GM23338 (cell line): ENCODE measurements at regions not wholly inside any gene's neighbourhood (a gene's known extent, or its start where the extent isn't known, plus 50 kb on each side); places are given as distances from the start of the nearest gene placed in this dataset.

Source experiments
- ATAC-seq: fragments of 200-7000 bp; cut with Tn5 transposase; 3 replicates; pipeline ENCODE4 v1.9.1; 2020
- DNase-seq: peaks from one replicate; pipeline ENCODE4 v3.0.0-alpha.2; 2015; ENCODE audit warnings: low spot score
- H2AFZ ChIP-seq: fragments of 200-600 bp; sonication (generic); 2 replicates; pipeline ENCODE4 v1.8.0; 2016; ENCODE audit warnings: antibody characterized with exemption, mild to moderate bottlenecking, moderate library complexity
- H3F3A ChIP-seq: fragments of 200-600 bp; sonication (generic); replicated peaks from 2 replicates; pipeline ENCODE4 v1.8.0; 2017; ENCODE audit warnings: antibody characterized with exemption, mixed run types, low read depth
- H3K27ac ChIP-seq: fragments of 200-600 bp; sonication (generic); 2 replicates; pipeline ENCODE4 v1.6.1; 2016; ENCODE audit warnings: low read depth
- H3K27me3 ChIP-seq: fragments of 200-600 bp; sonication (generic); 2 replicates; pipeline ENCODE4 v1.8.0; 2016; ENCODE audit warnings: mild to moderate bottlenecking, mixed run types, moderate library complexity; ENCODE audit not compliant: insufficient read depth
- H3K36me3 ChIP-seq: fragments of 200-600 bp; sonication (generic); 2 replicates; pipeline ENCODE4 v1.8.0; 2016; ENCODE audit warnings: mild to moderate bottlenecking; ENCODE audit not compliant: insufficient read depth
- H3K4me1 ChIP-seq: fragments of 200-600 bp; sonication (generic); 2 replicates; pipeline ENCODE4 v1.8.0; 2016; ENCODE audit warnings: mild to moderate bottlenecking, moderate library complexity; ENCODE audit not compliant: insufficient read depth
- H3K4me2 ChIP-seq: fragments of 200-600 bp; sonication (generic); 2 replicates; pipeline ENCODE4 v1.7.1; 2017; ENCODE audit warnings: mixed run types
- H3K4me3 ChIP-seq: fragments of 200-600 bp; sonication (generic); 2 replicates; pipeline ENCODE4 v1.6.1; 2016; ENCODE audit warnings: mixed run types
- H3K79me2 ChIP-seq: fragments of 200-600 bp; sonication (generic); replicated peaks from 2 replicates; pipeline ENCODE4 v1.8.0; 2017; ENCODE audit warnings: mild to moderate bottlenecking; ENCODE audit not compliant: insufficient read depth
- H3K9me2 ChIP-seq: fragments of 200-600 bp; sonication (generic); 2 replicates; pipeline ENCODE4 v1.8.0; 2017; ENCODE audit not compliant: insufficient read depth
- H4K20me1 ChIP-seq: fragments of 200-600 bp; sonication (generic); replicated peaks from 2 replicates; pipeline ENCODE4 v1.8.0; 2017; ENCODE audit warnings: mild to moderate bottlenecking; ENCODE audit not compliant: insufficient read depth
- H3K27ac Mint-ChIP-seq: 2 replicates; pipeline ENCODE4 v1.8.0; 2020; ENCODE audit warnings: inconsistent platforms, mild to moderate bottlenecking, moderate library complexity, mixed read lengths
- H3K27me3 Mint-ChIP-seq: 3 replicates; pipeline ENCODE4 v1.8.0; 2022; ENCODE audit warnings: low read depth, mild to moderate bottlenecking, moderate library complexity, mixed read lengths, inconsistent platforms; ENCODE audit not compliant: insufficient read depth, poor library complexity
- H3K36me3 Mint-ChIP-seq: 3 replicates; pipeline ENCODE4 v1.8.0; 2021; ENCODE audit warnings: low read depth, mild to moderate bottlenecking, inconsistent platforms, moderate library complexity, mixed read lengths
- H3K4me1 Mint-ChIP-seq: 3 replicates; pipeline ENCODE4 v1.8.0; 2020; ENCODE audit warnings: mild to moderate bottlenecking, inconsistent platforms, mixed read lengths
- H3K4me3 Mint-ChIP-seq: 3 replicates; pipeline ENCODE4 v1.8.0; 2021; ENCODE audit warnings: moderate library complexity, mild to moderate bottlenecking, inconsistent platforms, mixed read lengths
- H3K9me3 Mint-ChIP-seq: 3 replicates; pipeline ENCODE4 v1.8.0; 2020; ENCODE audit warnings: moderate library complexity, mild to moderate bottlenecking, inconsistent platforms, mixed read lengths
- CREB1 ChIP-seq: fragments of 250-450 bp; sonication (Bioruptor Pico); IDR thresholded peaks from 2 replicates; pipeline ENCODE4 v1.5.0; 2020; ENCODE audit warnings: low read depth, mild to moderate bottlenecking, moderate library complexity
- EZH2 ChIP-seq: fragments of 200-600 bp; sonication (generic); IDR thresholded peaks from one replicate; pipeline ENCODE4 v1.8.0; 2017; ENCODE audit warnings: antibody characterized with exemption, mild to moderate bottlenecking, low read depth; ENCODE audit not compliant: unreplicated experiment
- EZH2phosphoT487 ChIP-seq: fragments of 200-600 bp; sonication (generic); IDR thresholded peaks from one replicate; pipeline ENCODE4 v1.8.1; 2018; ENCODE audit warnings: antibody characterized with exemption; ENCODE audit not compliant: unreplicated experiment
- JUNB ChIP-seq: IDR thresholded peaks from one replicate; pipeline ENCODE4 v1.6.1; 2016; ENCODE audit warnings: antibody characterized with exemption; ENCODE audit not compliant: unreplicated experiment
- NANOG ChIP-seq: IDR thresholded peaks from 2 replicates; pipeline ENCODE4 v1.6.1; 2016; ENCODE audit warnings: antibody characterized with exemption, borderline replicate concordance
- POLR2AphosphoS5 ChIP-seq: IDR thresholded peaks from 2 replicates; pipeline ENCODE4 v1.6.1; 2016; ENCODE audit warnings: antibody characterized with exemption, low read depth
- ZNF114 ChIP-seq: fragments of 250-450 bp; sonication (Bioruptor Pico); IDR thresholded peaks from 2 replicates; pipeline ENCODE4 v1.5.0; 2020; ENCODE audit warnings: mild to moderate bottlenecking, moderate library complexity
- ZNF462 ChIP-seq: fragments of 250-450 bp; sonication (Bioruptor Pico); IDR thresholded peaks from 2 replicates; pipeline ENCODE4 v1.5.0; 2020; ENCODE audit warnings: mild to moderate bottlenecking, moderate library complexity
- TF ChIP-seq, protein P1 (sequence below): IDR thresholded peaks from 2 replicates; pipeline ENCODE4 v1.6.1; 2016; ENCODE audit warnings: antibody characterized with exemption

- TF ChIP-seq, protein P1, sequence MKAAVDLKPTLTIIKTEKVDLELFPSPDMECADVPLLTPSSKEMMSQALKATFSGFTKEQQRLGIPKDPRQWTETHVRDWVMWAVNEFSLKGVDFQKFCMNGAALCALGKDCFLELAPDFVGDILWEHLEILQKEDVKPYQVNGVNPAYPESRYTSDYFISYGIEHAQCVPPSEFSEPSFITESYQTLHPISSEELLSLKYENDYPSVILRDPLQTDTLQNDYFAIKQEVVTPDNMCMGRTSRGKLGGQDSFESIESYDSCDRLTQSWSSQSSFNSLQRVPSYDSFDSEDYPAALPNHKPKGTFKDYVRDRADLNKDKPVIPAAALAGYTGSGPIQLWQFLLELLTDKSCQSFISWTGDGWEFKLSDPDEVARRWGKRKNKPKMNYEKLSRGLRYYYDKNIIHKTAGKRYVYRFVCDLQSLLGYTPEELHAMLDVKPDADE = no peak
Measured at GRCh38 chr2:175620106-175620505, 382.0 kb downstream of the LNPK start (continued).

DNA sequence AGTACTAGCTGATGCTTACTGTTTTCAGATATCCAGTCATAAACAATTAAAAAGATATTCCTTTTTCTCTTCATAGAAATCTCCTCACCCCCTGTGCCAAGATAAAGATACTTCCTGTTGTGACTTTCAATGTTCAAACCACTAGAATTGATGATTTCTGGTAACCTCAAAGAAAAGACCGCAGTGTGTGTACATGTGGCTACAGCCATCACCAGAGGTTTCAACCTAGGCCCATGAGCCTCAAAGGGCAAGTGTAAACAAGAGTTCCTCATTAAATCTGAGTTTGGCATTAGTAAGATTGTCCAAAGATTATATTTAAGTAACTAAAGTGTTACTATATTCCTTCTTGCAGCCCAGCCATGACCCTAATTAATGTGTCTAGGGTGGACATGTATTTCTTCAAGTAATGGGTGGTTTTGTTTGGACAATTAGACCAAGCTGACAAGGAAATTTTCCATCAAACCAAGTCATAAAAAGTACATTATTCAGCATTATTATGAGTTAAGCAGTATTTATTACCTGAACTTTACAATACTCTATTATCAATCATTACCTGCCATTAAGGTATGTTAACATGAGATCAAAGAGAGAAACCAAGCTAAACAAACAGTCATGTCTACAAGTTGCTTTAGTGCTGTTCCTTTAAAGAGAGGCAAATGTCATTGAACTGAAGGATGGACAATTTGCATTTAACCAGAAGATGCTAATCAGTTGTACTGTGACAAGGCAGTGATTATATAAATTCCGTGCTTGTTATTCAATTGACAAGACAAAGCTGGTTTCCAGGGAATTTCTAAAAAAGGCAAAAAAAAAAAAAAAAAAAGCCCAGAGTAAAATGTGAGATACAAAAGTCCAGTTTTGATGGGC lies 382.7 kb downstream of the LNPK start:
- DNase-seq (no peak), ATAC-seq (no peak)
- peaks cover 13% of the 10 kb centered on the region; the same call in 2 of the 3 replicates for H3K4me1 Mint-ChIP-seq
- H3K27ac Mint-ChIP-seq = no peak overlapping the region
- no peaks in the 10 kb centered on the region; the same call in 1 of the 2 replicates for H3K9me2 ChIP-seq
- H3K27ac ChIP-seq = no peak overlapping the region
- no peaks in the 10 kb centered on the region for H3K27me3 Mint-ChIP-seq
- H4K20me1 ChIP-seq = no peaks in the 10 kb centered on the region
- no peaks in the 10 kb centered on the region for H3K27me3 ChIP-seq
- H3K79me2 ChIP-seq = no peaks in the 10 kb centered on the region
- no peaks in the 10 kb centered on the region for H3K36me3 Mint-ChIP-seq
- H3K4me2 ChIP-seq = no peak overlapping the region
- H2AFZ ChIP-seq = no peak overlapping the region
- H3K4me1 ChIP-seq = no peaks in the 10 kb centered on the region
- no peaks in the 10 kb centered on the region for H3K36me3 ChIP-seq
- H3K4me3 Mint-ChIP-seq = no peak overlapping the region
- no peak overlapping the region for H3K4me3 ChIP-seq
- TF ChIP-seq JUNB = no peak
- H3F3A ChIP-seq = no peaks in the 10 kb centered on the region
- no peaks in the 10 kb centered on the region for H3K9me3 Mint-ChIP-seq

GRCh38 chr2:175612280-175612679 lies 389.8 kb downstream of the LNPK start:
- DNase-seq (no peak), ATAC-seq (no peak)
- Mint-ChIP-seq H3K36me3 (no peaks in the 10 kb centered on the region), H3K4me3 (no peak overlapping the region), H3K27me3 (peaks cover 2% of the 10 kb centered on the region), H3K9me3 (no peaks in the 10 kb centered on the region), H3K4me1 (no peaks in the 10 kb centered on the region; the same call in 2 of the 3 replicates), H3K27ac (no peak overlapping the region)
- Histone ChIP-seq H3K4me3 (no peak overlapping the region), H3K4me1 (no peaks in the 10 kb centered on the region), H3K9me2 (no peaks in the 10 kb centered on the region), H2AFZ (no peak overlapping the region), H3K27me3 (no peaks in the 10 kb centered on the region), H3K27ac (no peak overlapping the region), H4K20me1 (no peaks in the 10 kb centered on the region), H3K4me2 (no peak overlapping the region), H3F3A (no peaks in the 10 kb centered on the region), H3K36me3 (no peaks in the 10 kb centered on the region), H3K79me2 (no peaks in the 10 kb centered on the region)
- TF ChIP-seq ZNF114 (CRISPR knock-in tag) (no peak), JUNB (no peak), ZNF462 (CRISPR knock-in tag) (no peak), EZH2phosphoT487 (no peak), EZH2 (no peak), POLR2AphosphoS5 (no peak), NANOG (no peak), CREB1 (CRISPR knock-in tag) (no peak)
- TF ChIP-seq, protein P1 = no peak
